C4-2B (cell line): ENCODE measurements at regions not wholly inside any gene's neighbourhood (a gene's known extent, or its start where the extent isn't known, plus 50 kb on each side); places are given as distances from the start of the nearest gene placed in this dataset.
"Not testable (repeated sequence)": the region's sequence is repeated elsewhere in the genome, so short reads cannot be mapped to it uniquely, and the experiment has no call there.

Experiments
- H3K27ac ChIP-seq: fragments of 450-650 bp; 2 replicates; pipeline ENCODE4 v1.5.1; 2017
- CTCF ChIP-seq: fragments of 450-650 bp; conservative IDR thresholded peaks from 2 replicates; pipeline ENCODE4 v1.5.1; 2017; ENCODE audit warnings: mild to moderate bottlenecking
- ZFX ChIP-seq: fragments of 450-650 bp; IDR thresholded peaks from 2 replicates; pipeline ENCODE4 v1.6.1; 2017

GRCh38 chr4:77353724-77354315 lies 196.8 kb downstream of the CCNG2 start:
- not testable (repeated sequence) for H3K27ac ChIP-seq
- peak; percentile 73 for TF ChIP-seq CTCF

GRCh38 chr4:77354550-77354949 lies 197.5 kb downstream of the CCNG2 start:
- TF ChIP-seq ZFX (no peak), CTCF (no peak)

GRCh38 chr4:77355731-77356130 lies 198.7 kb downstream of the CCNG2 start:
- TF ChIP-seq ZFX (no peak), CTCF (no peak)
- H3K27ac ChIP-seq: no peak overlapping the region

More at GRCh38 chr4:77354550-77354949, 197.5 kb downstream of the CCNG2 start:
- H3K27ac ChIP-seq: no peak overlapping the region

GRCh38 chr4:77358315-77358928 lies 201.4 kb downstream of the CCNG2 start:
- H3K27ac ChIP-seq: no peak overlapping the region
- TF ChIP-seq ZFX: no peak
- TF ChIP-seq CTCF: peak; percentile 76

- no peak overlapping the region for H3K27ac ChIP-seq
- TF ChIP-seq ZFX (no peak), CTCF (no peak)
Measured at GRCh38 chr4:77360451-77360850, 203.4 kb downstream of the CCNG2 start.

GRCh38 chr4:77366876-77367275 lies 209.9 kb downstream of the CCNG2 start:
- TF ChIP-seq CTCF: peak; percentile 80

GRCh38 chr4:77367638-77368037 lies 210.6 kb downstream of the CCNG2 start:
- no peak overlapping the region for H3K27ac ChIP-seq
- no peak for TF ChIP-seq ZFX
- TF ChIP-seq CTCF: no peak

More at GRCh38 chr4:77366876-77367275, 209.9 kb downstream of the CCNG2 start:
- not testable (repeated sequence) for H3K27ac ChIP-seq
